Choroid plexus epithelial cell (primary cell): ENCODE measurements at regions not wholly inside any gene's neighbourhood (a gene's known extent, or its start where the extent isn't known, plus 50 kb on each side); places are given as distances from the start of the nearest gene placed in this dataset.

Experiments
- DNase-seq: peaks from one replicate; pipeline ENCODE4 v3.0.0-alpha.2; 2010; ENCODE audit warnings: low read depth
- H3K4me3 ChIP-seq: 2 replicates; pipeline ENCODE4 v1.5.1; 2011; ENCODE audit warnings: low read depth, mild to moderate bottlenecking, control low read depth, low read length, moderate library complexity
- CTCF ChIP-seq: conservative IDR thresholded peaks from 2 replicates; pipeline ENCODE4 v1.5.1; 2011; ENCODE audit warnings: low read depth, mild to moderate bottlenecking, control low read depth, inconsistent platforms, low read length, moderate library complexity

DNA sequence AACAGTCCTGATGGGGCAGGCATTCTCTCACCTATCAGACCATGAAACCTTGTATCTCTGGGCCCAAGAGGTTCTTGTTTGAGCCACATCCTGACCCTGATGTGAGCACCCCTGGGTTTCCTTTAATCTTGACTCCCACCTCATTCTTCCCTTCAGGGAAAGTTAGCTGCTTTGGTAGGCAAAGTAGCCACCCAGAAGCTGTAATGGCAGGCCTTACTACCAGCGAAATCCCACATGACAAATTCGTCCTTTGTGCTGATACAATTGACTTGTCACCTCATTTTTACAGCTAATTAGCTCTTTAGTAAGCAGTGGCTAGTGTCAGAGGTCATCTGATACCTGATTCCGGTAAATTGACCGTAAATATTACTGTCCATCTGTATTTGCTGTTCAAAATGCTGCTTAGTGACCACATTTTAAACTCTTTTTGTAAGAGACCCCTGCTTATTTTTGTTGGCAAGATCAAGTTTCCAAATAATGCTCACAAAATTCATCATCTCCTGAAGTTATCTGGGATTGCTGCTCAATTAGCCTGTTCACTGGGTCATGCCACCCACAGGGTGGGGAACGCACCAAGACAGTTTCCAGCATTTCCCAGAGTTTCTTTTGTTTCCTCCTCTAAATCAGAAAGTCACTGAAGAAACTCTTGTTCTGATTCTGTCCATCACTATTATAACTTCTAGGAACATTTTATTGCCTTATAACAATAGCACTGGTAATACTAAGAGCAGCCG, 329.7 kb downstream of the GPAT3 start:
- TF ChIP-seq CTCF, result no peak
- no peak for DNase-seq

DNA sequence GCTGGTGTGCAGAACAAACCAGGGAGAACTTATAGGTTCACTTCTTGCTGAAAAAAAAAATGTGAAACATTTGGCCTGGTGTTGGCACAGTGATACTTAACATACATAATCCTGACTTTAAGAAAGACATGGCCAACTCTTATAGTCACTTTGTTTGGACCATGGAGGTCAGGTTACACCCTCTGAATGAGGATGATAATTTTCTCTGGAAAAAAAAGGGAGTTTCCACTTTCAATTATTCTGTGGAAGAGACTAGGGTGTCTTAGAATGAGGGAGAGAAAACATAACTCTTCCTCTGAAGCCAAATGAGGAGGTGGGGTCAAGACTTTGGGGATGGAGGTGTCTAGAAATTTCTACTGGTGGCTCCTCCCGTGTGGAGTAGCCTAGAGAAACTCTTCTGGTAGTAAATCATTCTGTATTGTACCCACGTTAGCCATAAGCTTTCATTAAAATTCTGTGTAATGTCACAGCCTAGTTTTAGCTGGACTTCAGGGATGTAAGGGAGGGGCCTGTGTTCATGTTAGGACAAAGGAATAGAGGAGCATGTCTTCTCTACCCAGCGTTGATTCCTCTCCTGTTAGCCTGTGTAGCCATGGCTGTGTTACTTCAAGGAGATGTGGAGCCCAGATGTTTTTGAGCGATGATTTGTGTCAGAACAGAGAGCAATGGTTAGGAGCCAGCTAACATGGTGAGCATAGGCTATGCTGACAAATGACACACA, 328.3 kb downstream of the GPAT3 start:
- TF ChIP-seq CTCF, result no peak
- H3K4me3 ChIP-seq, result no peak overlapping the region
- DNase-seq, result no peak

More for the DNA sequence above, 329.7 kb downstream of the GPAT3 start:
- H3K4me3 ChIP-seq, result no peak overlapping the region

- DNase-seq, result peak; percentile 83
- TF ChIP-seq CTCF, result no peak
- H3K4me3 ChIP-seq, result no peak overlapping the region
Measured at GRCh38 chr4:83862471-83862870, 326.6 kb downstream of the GPAT3 start.

GRCh38 chr4:83860200-83860599, 324.3 kb downstream of the GPAT3 start:
- no peak overlapping the region for H3K4me3 ChIP-seq
- no peak for TF ChIP-seq CTCF
- no peak for DNase-seq

DNA sequence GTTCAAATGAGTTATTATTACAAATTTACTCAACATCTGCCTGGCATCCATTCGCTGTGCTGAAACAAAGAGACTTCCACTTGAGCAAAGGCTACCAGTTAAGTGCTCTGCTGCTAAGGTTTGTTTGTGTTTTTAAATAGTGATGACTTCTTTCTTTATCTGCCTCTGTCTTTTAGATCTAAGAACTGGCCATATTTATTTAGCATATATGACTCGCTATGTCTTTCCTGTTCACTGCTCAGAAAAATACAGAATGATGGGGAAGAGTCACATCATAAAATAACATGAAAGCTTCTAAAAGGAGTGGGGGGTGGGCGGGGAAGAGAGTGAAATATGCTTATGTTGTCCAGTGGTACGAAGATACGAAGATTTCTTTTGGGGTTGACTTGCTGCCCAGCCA, 322.2 kb downstream of the GPAT3 start:
- DNase-seq, result no peak
- no peak for TF ChIP-seq CTCF
- no peak overlapping the region for H3K4me3 ChIP-seq

DNA sequence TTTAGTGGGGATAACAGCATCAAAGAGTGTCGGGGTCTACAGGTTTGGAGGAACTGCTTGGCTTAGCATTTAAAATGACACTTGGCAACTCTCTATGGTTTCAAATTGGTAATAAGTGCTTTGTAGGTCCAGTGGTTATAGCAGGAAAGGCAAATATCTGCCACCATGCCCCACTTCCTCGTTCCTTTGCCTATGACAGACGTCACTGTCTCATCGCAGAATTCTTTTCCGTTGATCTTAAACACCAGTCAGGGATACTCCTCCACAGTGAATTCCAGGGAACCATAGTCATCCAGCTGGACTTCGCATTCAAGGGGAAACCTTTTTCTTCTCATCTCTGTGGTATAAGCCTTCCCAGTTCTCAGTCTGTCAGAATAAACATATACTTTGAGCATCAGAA, 319.1 kb downstream of the GPAT3 start:
- DNase-seq, result peak; percentile 87
- no peak for TF ChIP-seq CTCF
- no peak overlapping the region for H3K4me3 ChIP-seq

GRCh38 chr4:83852085-83852451, 316.2 kb downstream of the GPAT3 start:
- peak; percentile 61 for DNase-seq
- no peak overlapping the region for H3K4me3 ChIP-seq
- TF ChIP-seq CTCF, result no peak
